ENCODE measurements at regions not wholly inside any gene's neighbourhood (a gene's known extent, or its start where the extent isn't known, plus 50 kb on each side); places are given as distances from the start of the nearest gene placed in this dataset.

GRCh38 chr9:93818827-93819472 is 136.2 kb downstream of the BARX1 start:
- Histone ChIP-seq H3K23ac (ENCODE audit: insufficient read length) (no peak overlapping the region), H3K4me3 (ENCODE audit: extremely low read depth in 1 of 4, insufficient read depth in 2 of 4, low read depth in 3 of 4, low read length in 4 of 4) (no peak overlapping the region), H3K27me3 (replicated peaks in 1 of 4; ENCODE audit: control insufficient read depth in 3 of 4, extremely low read depth in 1 of 4, insufficient read depth in 3 of 4, low read length in 3 of 4) (no peaks in the 10 kb centered on the region; a peak in 2 of 7 replicates), H3K4ac (replicated peaks; ENCODE audit: insufficient read length, low read depth, low read length) (no peak overlapping the region), H2BK5ac (ENCODE audit: low read depth, low read length) (no peak overlapping the region), H2AFZ (ENCODE audit: low read length) (no peak overlapping the region), H3K79me1 (ENCODE audit: low read depth, low read length) (no peaks in the 10 kb centered on the region), H2AK5ac (ENCODE audit: low read depth, low read length) (no peak overlapping the region), H4K91ac (replicated peaks; ENCODE audit: insufficient read length, low read length) (no peak overlapping the region), H2BK15ac (ENCODE audit: low read length) (no peak overlapping the region), H3K79me2 (ENCODE audit: control insufficient read depth in 1 of 2, insufficient read depth in 2 of 2, low read length in 2 of 2) (no peaks in the 10 kb centered on the region), H4K20me1 (replicated peaks in 1 of 2; ENCODE audit: control insufficient read depth in 1 of 2, insufficient read depth in 2 of 2, low read length in 2 of 2) (no peaks in the 10 kb centered on the region), H3K27ac (ENCODE audit: low read depth, low read length) (no peak overlapping the region), H3K4me1 (replicated peaks in 1 of 4; ENCODE audit: control insufficient read depth in 3 of 4, insufficient read depth in 4 of 4, low read length in 3 of 4) (peaks cover 0 to 11% (median 8%) of the 10 kb centered on the region in 4 experiments; a peak in 4 of 7 replicates), H3K4me2 (ENCODE audit: insufficient read depth in 1 of 2, low read depth in 2 of 2, low read length in 2 of 2) (no peak overlapping the region), H2BK12ac (ENCODE audit: low read depth, low read length) (no peak overlapping the region), H3K56ac (replicated peaks; ENCODE audit: insufficient read length, low read depth, low read length) (no peak overlapping the region), H3K36me3 (ENCODE audit: control insufficient read depth in 2 of 4, insufficient read depth in 4 of 4, low read length in 3 of 4) (no peaks in the 10 kb centered on the region), H3K9ac (replicated peaks in 1 of 4; ENCODE audit: extremely low read depth in 1 of 4, low read depth in 3 of 4, low read length in 3 of 4) (no peak overlapping the region), H4K8ac (ENCODE audit: extremely low read depth, insufficient read depth, low read length) (no peak overlapping the region), H3K23me2 (ENCODE audit: low read depth, low read length) (no peaks in the 10 kb centered on the region; the same call in 1 of the 2 replicates), H2BK120ac (replicated peaks; ENCODE audit: low read depth, low read length) (no peak overlapping the region), H3K14ac (ENCODE audit: insufficient read length) (no peak overlapping the region), H3K18ac (ENCODE audit: extremely low read depth, low read length) (no peak overlapping the region), H4K5ac (ENCODE audit: insufficient read length, low read depth, low read length) (no peak overlapping the region), H2BK20ac (ENCODE audit: low read length) (no peak overlapping the region), H3K9me3 (ENCODE audit: insufficient read depth in 2 of 2, low read depth in 1 of 2, low read length in 1 of 2) (no peaks in the 10 kb centered on the region; a peak in 1 of 4 replicates)
- POLR2A ChIA-PET (ENCODE audit: partially characterized antibody), result no interaction called here
- CTCF ChIA-PET (ENCODE audit: partially characterized antibody), result interaction anchor here (0.7 to 3.6 kb wide), 12 partner anchors 9 to 195 kb away, joined by 3 to 23 read pairs (median 6); no protein-coding TSS in a partner anchor
- FAIRE-seq, result no peak
- 94% methylated on average over 17 of the region's 17 CpGs; no CpG with 5 or more reads in 1 of the 2 experiments for WGBS, 2 experiments (ENCODE audit: extremely low coverage in 1 of 2, insufficient coverage in 1 of 2, insufficient read length in 1 of 2, insufficient replicate concordance in 2 of 2, low coverage in 1 of 2, low lambda C conversion rate in 2 of 2, missing lambda C conversion rate in 1 of 2)
- no peak for DNase-seq (ENCODE audit: low read depth in 1 of 2, low spot score in 2 of 2)
- TF ChIP-seq HDAC2 (IDR thresholded peaks at IDR 0.05; ENCODE audit: borderline replicate concordance in 1 of 2, low read depth in 2 of 2, low read length in 2 of 2) (no peak), RBBP5 (IDR thresholded peaks at IDR 0.05; ENCODE audit: borderline replicate concordance, low read depth, low read length) (no peak), CHD2 (IDR thresholded peaks at IDR 0.05; ENCODE audit: low read length) (no peak), PHF8 (conservative IDR thresholded peaks at IDR 0.05; ENCODE audit: low read depth, low read length) (no peak), BCL11A (IDR thresholded peaks at IDR 0.05; ENCODE audit: low read depth in 2 of 2, low read length in 2 of 2) (no peak), SP2 (IDR thresholded peaks at IDR 0.05; ENCODE audit: low read length) (no peak), CBX8 (IDR thresholded peaks at IDR 0.05; ENCODE audit: borderline replicate concordance, low read depth, low read length) (no peak), GTF2F1 (IDR thresholded peaks at IDR 0.05; ENCODE audit: borderline replicate concordance, low read depth, low read length) (no peak), BACH1 (IDR thresholded peaks at IDR 0.05; ENCODE audit: low read length) (no peak), NRF1 (IDR thresholded peaks at IDR 0.05; ENCODE audit: low read depth, low read length) (no peak), POU5F1 (IDR thresholded peaks at IDR 0.05; ENCODE audit: low read depth, low read length) (no peak)
- TF ChIP-seq, protein P1, sequence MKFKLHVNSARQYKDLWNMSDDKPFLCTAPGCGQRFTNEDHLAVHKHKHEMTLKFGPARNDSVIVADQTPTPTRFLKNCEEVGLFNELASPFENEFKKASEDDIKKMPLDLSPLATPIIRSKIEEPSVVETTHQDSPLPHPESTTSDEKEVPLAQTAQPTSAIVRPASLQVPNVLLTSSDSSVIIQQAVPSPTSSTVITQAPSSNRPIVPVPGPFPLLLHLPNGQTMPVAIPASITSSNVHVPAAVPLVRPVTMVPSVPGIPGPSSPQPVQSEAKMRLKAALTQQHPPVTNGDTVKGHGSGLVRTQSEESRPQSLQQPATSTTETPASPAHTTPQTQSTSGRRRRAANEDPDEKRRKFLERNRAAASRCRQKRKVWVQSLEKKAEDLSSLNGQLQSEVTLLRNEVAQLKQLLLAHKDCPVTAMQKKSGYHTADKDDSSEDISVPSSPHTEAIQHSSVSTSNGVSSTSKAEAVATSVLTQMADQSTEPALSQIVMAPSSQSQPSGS (IDR thresholded peaks at IDR 0.05; ENCODE audit: low read length), result no peak
